Calu3 (cell line): ENCODE measurements at regions not wholly inside any gene's neighbourhood (a gene's known extent, or its start where the extent isn't known, plus 50 kb on each side); places are given as distances from the start of the nearest gene placed in this dataset.

Experiments used
- BruUV-seq: library from RNA; stranded (reverse); fragments of 400-500 nt; replicated peaks from 2 replicates; lab custom pipeline; 2021; lab: Mats Ljungman, UMichigan
- CTCF ChIA-PET: fragments of 300-600 bp; sonication (Branson Sonifier 250); formaldehyde crosslinking; loops from one replicate; lab custom pipeline; 2022; ENCODE audit warnings: antibody characterized with exemption; lab: Charles Lee
- DNase-seq: peaks from one replicate; pipeline ENCODE4 v3.0.0; 2022
- H3K27ac Mint-ChIP-seq: one replicate; pipeline ENCODE4 v1.8.0; 2022; ENCODE audit warnings: mixed read lengths; ENCODE audit not compliant: unreplicated experiment
- H3K27me3 Mint-ChIP-seq: one replicate; pipeline ENCODE4 v1.8.0; 2022; ENCODE audit warnings: mixed read lengths; ENCODE audit not compliant: unreplicated experiment
- H3K36me3 Mint-ChIP-seq: one replicate; pipeline ENCODE4 v1.8.0; 2022; ENCODE audit warnings: mild to moderate bottlenecking, moderate library complexity, mixed read lengths; ENCODE audit not compliant: insufficient read depth, unreplicated experiment
- H3K4me1 Mint-ChIP-seq: one replicate; pipeline ENCODE4 v1.8.0; 2022; ENCODE audit warnings: mild to moderate bottlenecking, low read depth, mixed read lengths; ENCODE audit not compliant: unreplicated experiment
- H3K4me3 Mint-ChIP-seq: one replicate; pipeline ENCODE4 v1.8.0; 2022; ENCODE audit warnings: mild to moderate bottlenecking, low read depth, moderate library complexity, mixed read lengths; ENCODE audit not compliant: unreplicated experiment
- H3K9me3 Mint-ChIP-seq: one replicate; pipeline ENCODE4 v1.8.0; 2022; ENCODE audit warnings: low read depth, mixed read lengths; ENCODE audit not compliant: unreplicated experiment
- CTCF ChIP-seq: fragments of 200-600 bp; IDR thresholded peaks from one replicate; pipeline ENCODE4 v1.8.0; 2022; ENCODE audit warnings: antibody characterized with exemption; ENCODE audit not compliant: unreplicated experiment
- intact Hi-C: fragments of 100-400 bp; cut with micrococcal nuclease; formaldehyde crosslinking; loops from one replicate; pipeline ENCODE4 v1.10.0; 2022; ENCODE audit not compliant: unreplicated experiment

- CTCF ChIA-PET: no interaction called here
Measured at GRCh38 chrX:100477467-100477866, 67.4 kb upstream of the PCDH19 start.

More at GRCh38 chrX:100477467-100477866, 67.4 kb upstream of the PCDH19 start:
- no peak for TF ChIP-seq CTCF
- Mint-ChIP-seq H3K36me3 (no peaks in the 10 kb centered on the region), H3K4me3 (no peak overlapping the region), H3K27me3 (peaks cover 13% of the 10 kb centered on the region), H3K27ac (no peak overlapping the region), H3K9me3 (no peaks in the 10 kb centered on the region), H3K4me1 (no peaks in the 10 kb centered on the region)
- intact Hi-C loops: no loop called here
- no peak for DNase-seq
- no TSS peak for BruUV-seq
